NT2/D1 (cell line): ENCODE measurements at regions not wholly inside any gene's neighbourhood (a gene's known extent, or its start where the extent isn't known, plus 50 kb on each side); places are given as distances from the start of the nearest gene placed in this dataset.

Source experiments
- SUZ12 ChIP-seq: IDR thresholded peaks from 2 replicates; pipeline ENCODE4 v1.6.1; 2011; ENCODE audit not compliant: insufficient read length, insufficient read depth; ENCODE audit errors: extremely low read depth
- YY1 ChIP-seq: IDR thresholded peaks from 2 replicates; pipeline ENCODE4 v1.6.1; 2011; ENCODE audit not compliant: insufficient read length, insufficient read depth
- ZNF274 ChIP-seq: IDR thresholded peaks from 2 replicates; pipeline ENCODE4 v1.6.1; 2011; ENCODE audit warnings: mild to moderate bottlenecking, low read depth, low read length

DNA sequence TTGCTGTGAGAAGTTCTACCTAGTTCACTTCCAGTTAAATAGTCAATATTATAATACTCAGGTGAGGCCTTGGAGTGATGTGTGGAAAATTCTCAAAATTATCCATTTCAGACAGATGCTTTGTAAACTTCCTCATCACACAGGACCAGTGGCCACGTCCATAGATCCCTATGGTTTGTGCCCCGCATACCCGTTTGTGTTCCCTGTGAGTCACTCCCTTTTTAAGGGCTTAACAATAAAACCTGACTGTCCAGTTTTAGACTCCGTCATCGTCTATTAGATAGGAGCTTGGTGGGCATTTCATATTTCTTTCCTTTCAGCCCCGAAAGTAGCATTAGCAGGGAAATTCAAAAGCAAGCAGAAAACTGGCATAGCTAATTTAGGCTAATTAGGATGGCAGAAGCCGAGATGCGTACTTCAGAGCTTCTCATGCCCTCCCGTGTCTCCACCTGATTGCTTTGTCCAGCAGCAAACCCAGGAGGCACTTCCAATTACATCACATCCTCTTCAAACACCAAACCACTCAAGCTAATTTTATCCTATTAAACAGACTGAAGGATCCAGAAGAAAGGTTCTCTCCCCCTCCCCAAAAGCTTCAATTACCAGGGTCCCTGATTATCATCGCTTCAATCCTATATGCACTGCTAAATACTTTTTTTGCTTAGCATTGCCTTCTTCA lies 186.6 kb upstream of the OTX2 start:
- TF ChIP-seq YY1 (no peak), SUZ12 (no peak), ZNF274 (no peak)
